Islet of Langerhans (tissue), 1 donor: ENCODE measurements at regions not wholly inside any gene's neighbourhood (a gene's known extent, or its start where the extent isn't known, plus 50 kb on each side); places are given as distances from the start of the nearest gene placed in this dataset.
"Not testable (repeated sequence)": the region's sequence is repeated elsewhere in the genome, so short reads cannot be mapped to it uniquely, and the experiment has no call there.

Experiments used
- FAIRE-seq: peaks from one replicate; lab custom pipeline; 2011; peaks lifted over from hg19 to GRCh38; lab: Jason Lieb, UNC

DNA sequence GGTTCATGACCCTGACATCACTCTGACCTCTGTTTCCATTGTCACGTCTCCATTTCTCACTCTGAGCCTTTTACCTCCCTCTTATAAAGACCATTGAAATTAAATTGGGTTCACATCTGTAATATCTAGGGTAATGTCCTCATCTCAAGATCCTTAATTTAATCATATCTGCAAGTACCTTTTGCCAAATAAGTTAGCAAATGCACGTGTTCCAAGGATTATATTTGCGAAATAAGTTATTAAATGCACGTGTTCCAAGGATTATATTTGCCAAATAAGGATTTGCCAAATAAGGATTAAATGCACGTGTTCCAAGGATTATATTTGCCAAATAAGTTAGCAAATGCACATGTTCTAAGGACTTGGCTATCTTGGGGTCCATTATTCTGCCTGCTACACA, 938.0 kb downstream of the NLGN4X start:
- FAIRE-seq = no peak

DNA sequence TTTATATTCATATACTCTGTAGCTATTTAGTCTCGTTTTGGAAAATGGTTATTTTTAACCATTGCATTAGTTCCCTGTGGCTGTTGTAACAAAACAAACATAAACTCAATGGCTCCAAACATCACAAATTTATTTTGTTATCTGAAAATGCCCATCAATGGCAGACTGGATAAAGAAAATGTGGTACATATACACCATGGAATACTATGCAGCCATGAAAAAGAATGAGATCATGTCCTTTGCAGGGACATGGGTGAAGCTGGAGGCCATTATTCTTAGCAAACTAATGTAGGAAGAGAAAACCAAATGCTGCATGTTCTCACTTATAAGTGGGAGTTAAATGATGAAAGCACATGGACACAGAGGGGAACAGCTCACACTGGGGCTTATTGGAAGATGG, 938.7 kb downstream of the NLGN4X start:
- FAIRE-seq = not testable (repeated sequence)

DNA sequence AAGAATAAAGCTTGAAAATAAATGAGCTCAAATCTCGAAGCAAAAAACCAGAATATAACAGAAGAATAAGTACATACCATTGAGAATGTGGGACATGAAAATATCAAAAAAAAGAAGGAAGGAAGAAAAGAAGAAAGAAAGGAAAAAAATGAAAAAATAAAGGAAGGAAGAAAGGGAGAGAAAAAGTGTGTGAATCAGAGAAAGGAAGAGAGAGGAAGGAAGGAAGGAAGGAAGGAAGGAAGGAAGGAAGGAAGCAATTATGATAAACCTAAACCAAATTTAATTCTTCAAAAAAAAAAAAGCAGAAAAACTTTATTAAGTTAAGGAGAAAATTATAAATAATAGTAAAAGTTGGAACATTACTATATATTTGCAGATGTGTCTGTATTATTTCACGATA, 949.8 kb downstream of the NLGN4X start:
- no peak for FAIRE-seq

DNA sequence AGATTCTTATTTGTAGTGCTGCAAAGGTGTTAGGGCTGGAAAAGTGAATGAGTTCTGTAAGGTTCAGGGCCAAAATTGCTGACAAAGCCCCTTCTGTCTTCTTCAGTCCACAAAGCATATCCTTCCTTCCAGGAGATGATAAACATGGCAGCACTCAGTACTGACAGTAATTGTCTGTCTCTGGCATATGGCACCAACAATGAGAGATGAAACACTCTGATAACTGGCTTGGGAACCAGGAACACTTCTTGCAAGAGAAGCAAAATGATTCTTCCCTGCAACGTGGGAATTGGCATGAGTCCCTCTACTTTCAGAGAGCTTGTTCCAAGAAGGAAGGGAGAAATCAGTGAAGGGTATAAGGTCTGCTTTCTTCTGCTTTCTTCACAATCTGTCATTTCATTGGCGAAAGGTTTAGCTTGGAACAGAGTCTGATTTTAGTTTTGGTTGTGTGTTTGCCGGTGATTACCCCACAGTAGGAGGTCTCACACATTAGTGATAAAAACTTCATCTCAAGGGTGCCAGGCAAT, 963.3 kb downstream of the NLGN4X start:
- no peak for FAIRE-seq

DNA sequence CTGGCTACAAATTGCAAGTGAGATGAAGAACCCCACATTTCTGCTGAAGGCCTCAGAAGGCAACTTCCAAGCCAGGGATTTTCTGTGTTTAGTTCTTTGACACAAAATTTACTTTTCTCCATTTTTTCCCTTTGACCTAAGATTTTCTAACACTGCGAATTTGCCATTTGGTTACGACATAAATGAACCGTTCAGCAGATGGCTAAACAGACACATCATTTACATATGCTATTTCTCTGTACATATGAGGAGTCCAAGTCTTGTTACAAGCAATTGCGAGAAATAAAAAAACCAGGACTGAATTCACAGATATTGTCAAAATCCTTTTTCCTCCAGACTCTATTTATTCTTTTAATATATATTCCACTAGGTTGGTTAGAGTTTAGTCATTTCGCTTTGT, 978.6 kb downstream of the NLGN4X start:
- no peak for FAIRE-seq

DNA sequence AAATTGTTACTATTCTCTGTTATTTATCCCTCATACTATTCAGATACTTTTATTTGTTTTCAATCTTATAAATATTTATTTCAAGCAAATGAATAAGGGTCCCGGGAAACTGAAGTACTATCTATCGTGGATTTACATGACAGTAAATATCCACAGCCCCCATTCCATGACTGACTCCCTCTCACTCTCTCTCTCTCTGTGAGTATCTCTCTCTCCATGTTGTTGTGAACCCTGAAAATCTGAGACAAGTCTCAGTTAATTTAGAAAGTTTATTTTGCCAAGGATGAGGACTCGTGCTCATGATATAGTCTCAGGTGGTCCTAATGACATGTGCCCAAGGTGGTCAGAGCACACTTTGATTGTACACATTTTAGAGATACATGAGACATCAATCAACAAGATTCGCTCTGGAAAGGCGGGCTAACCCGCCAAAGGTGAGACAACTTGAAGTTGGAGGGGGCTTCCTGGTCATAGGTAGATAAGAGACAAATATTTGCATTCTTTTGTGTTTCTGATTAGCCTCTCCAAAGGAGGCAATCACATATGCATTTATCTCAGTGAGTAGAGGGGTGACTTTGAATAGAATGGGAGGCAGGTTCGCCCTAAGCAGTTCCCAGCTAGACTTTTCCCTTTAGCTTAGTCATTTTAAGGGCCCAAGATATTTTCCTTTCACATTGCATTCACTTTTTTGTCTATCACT, 986.4 kb downstream of the NLGN4X start:
- no peak for FAIRE-seq

DNA sequence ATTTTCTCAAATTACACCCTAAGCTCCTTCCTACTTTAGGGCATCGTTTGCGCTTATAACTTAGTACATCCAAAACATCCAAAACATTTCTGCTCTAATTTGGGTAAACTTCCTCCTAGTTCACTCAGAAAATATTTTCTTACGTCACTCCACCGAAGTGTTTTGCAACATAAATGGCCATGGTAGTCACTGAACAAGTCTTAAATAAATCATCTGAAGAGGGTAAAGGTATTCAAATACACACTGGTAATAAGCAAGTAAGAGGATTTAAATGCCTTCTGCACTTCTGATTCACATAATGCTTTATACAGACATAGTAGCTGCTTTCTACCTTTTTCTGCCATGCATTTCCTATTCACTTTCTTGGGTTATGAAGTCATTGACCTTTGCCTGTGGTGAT, 991.9 kb downstream of the NLGN4X start:
- FAIRE-seq = no peak

DNA sequence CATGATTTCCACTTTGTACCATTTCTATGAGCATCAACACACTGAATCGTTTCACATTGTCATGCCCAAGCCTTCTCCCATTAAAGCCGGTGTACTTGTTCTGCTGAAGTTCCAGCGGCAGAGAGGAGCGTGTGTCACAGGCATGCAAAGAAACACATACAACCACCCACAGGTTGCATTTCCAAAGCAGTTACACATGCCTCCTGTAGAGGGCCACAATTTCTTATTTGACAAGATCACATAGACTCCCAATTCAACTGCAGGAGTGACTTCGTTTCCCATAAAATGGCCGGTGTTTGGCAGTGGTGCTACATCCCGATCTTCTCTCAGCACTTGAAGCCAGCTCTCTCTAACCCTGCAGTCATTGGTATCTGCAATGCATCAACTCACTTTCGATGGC, 992.6 kb downstream of the NLGN4X start:
- no peak for FAIRE-seq

DNA sequence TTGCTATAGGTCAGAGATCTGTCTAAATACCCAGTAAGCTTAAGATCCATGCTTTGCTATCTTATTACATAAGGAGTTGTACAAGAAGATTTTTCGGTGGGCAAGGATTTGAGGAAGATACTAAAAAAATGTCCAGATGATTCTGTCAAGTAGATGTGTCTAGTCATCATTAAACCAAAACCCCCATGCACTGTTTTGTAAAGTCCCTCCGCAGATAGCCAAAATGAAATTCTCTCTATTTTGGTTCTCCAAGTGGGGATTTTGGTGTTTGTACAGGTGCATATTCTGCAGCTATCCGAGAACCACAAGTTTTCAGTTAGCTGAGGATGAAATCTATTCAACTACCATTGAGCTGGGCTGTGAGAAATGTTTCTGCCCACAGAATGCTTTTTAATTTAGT, 994.8 kb downstream of the NLGN4X start:
- no peak for FAIRE-seq

DNA sequence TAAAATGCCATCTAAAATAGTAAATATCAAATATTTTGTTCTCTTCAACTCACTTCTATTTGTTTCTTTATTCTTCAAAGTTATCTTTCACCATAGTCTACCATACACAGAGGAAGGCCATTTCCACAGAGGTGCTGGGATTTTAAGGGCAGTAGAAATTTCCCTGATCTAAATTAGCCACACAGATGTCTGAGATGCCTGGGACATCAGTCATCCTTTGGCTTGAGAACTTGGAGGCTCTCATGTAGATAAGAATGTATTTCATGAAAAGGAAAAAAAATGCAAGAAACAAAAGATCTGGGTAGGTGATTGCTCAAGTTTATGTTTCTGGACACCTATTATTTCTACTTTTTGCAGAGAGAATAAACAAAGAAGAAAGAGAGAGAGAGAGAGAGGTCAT, 1008.2 kb downstream of the NLGN4X start:
- peak; percentile 45 for FAIRE-seq

DNA sequence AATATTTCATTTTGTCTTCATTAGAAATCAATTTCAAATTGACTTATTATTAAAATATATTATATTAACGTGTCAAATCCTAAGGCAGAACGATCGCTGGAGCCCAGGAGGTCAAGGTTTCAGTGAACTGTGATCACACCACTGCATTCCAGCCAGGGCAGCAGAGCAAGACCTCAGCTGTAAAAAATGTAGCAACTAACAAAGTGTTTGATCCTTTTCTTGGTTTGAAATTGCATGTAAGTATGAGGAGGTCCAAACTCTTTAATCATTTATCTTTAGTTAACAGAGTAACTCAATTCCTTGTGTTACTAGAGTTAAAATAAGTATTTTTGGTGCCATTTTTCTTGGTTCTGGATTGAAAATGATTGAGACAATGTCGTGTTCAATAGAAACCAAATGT, 1033.9 kb downstream of the NLGN4X start:
- FAIRE-seq = no peak

DNA sequence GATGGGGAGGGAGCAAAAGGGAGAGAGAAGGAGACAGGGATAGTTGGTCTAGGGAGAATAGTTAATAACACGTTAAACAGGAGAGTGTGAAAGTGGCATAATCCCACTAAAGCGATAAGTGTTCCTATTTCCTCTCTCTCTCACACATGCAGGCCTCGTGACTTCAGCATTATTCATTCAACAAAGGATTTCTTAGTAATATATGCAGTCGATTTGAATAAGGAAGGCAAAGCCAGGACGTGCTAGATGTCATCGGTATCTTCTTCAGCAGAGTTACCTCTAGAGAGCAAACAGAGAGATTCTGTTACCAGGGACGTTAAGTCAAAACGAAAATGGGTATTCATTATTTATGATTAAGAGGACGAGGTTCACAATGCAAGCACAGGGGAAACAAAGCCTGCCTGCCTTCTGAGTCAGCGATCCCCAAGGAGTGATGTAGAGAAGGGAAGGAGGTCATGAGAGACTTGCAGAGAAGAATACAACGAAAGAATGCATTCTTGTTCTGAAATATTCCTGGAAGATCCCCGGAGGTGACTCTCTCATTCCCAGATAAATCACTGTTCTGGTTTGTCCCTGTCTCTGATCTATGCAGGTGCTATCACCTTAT, 1048.4 kb downstream of the NLGN4X start:
- FAIRE-seq = no peak

DNA sequence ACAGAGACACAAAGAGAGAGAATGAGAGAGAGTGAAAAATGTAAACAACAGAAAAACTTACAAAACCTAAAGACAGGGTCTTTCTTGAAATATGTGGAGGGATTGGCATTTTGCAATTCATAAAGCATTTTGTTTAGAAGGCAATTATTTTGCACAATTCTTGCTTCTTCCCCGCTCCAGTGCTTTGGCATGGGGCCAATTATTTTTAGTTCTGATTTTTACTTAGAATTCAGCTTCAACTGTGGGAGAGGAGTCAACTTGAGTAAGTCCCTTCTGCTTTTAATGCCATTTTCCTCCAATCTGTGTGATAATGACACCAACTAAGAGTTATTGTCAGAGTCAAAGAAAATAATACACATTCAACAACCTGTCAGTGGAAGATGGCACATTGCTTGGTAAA, 1051.9 kb downstream of the NLGN4X start:
- no peak for FAIRE-seq

DNA sequence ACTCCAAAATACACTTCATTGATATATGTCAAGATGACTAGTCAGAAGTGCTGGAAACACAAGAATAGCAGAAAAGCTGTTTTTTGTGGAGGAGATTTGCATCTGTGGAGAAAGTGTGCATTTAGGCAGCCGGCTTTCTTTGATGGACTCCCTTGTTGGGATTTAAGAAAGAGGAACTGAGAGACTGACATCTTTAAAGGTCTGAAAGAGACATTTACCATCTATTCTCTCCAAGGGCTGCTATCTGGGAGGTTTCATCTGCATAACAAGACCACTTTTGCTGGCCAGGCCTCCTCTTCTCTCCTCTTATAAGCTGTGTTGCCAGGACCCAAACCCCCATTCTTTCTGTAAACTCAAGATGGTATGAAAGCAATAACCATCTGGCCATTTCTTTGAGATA, 1065.0 kb downstream of the NLGN4X start:
- no peak for FAIRE-seq

DNA sequence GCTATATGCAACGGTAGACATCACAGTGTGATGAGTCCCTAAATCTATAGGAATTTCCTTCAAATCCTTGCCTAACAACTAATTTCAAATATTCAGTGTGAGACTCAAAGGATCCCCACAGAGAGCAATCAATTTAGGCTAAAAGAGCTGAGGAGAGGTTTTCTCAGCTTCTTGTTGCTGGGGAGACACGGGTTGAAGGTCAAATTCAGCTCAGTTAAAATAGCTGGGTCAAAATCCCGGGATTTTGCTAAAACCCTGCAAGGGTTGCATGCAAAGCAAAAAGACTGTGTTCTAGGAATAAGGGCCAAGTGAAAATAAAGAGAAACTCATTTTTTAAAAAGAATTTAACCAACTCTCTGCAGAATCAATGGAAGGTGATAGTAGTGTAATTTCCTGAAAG, 1073.4 kb downstream of the NLGN4X start:
- no peak for FAIRE-seq

DNA sequence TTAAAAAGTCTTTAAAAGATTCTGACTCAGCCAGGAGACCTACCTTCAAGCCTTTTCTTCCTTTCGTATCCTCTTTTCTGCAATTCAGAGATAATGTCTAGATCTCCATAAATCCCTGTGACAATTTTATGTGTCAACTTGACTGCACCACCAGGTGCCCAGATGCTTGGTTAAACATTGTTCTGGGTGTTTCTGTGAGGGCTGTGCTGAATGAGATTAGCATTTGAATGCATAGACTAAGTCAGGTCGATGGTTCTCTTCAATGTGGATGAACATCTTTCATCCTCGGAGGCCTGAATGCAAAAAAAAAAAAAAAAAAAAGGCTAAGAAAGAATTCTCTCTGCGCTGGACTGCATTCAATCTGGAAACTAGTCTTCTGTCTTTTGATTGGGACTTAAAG, 1082.7 kb downstream of the NLGN4X start:
- no peak for FAIRE-seq

DNA sequence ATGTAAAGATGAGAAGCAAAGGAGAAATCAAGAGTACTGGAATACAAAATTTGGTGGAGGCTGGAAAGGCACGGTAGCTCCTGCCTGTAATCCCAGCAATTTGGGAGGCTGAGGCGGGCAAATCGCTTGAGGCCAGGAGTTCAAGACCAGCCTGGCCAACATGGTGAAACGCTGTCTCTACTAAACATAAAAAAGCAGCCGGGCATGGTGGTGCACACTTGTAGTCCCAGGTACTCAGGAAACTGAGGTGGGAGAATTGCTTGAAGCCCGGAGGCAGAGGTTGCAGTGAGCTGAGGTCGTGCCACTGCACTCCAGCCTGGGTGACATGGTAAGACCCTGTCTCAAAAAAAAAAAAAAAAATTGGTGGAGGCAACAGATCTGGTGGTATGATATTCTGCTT, 1086.0 kb downstream of the NLGN4X start:
- FAIRE-seq = no peak

DNA sequence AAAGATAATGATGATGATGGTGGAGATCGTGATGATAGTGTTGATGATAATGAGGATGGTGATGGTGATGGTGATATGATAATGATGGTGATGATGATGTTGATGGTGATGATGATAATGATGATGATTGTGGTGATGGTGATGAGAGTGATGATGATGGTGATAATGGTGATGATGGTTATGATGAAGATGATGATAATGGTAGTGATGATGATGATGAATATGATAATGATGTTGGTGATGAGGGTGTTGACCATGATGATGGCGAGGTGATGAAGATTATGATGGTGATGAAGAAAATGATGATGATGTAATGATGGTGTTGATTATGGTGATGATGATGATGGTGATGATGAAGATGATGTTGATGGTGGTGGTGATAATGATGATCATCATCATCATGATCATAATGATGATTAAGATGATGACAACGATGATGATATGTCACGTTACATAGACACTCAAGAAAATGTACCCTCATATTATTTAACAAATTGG, 1106.4 kb downstream of the NLGN4X start:
- no peak for FAIRE-seq

DNA sequence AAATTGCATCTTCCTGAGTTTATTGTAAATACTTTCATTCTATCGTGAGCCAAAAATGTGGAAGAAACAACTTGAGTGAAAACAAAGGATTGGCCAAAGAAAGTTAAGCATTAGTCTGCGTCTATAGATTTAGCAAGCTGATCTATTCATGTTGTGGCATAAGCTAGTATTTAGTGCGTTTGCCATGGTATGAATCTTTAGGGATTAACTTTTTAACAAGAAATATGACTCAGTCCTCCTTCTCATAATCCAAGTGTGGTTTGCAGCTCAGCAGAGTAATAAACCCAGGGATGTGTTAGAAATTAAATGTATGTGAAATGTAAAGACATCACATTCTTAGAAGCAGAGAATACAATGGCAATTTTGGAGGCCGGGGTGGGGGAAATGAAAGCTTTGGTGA, 1110.9 kb downstream of the NLGN4X start:
- no peak for FAIRE-seq

DNA sequence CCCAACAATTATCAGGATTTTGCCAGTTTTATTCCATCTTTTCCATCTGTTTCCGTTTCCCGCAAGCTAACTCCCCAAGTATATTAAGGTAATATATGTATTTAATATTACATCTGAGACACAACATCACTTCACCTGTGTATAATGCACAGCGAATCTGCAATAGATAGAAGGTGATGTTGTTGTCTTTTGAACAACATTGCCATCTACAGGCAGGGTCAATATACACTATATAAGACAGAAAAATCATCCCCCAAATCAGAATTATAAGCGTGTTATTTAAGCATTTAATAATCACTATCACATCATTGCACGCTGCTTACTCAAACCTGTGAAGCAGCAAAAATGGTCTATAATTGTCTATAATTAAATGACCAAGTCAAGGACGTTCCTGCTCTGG, 1115.5 kb downstream of the NLGN4X start:
- peak; percentile 97 for FAIRE-seq

DNA sequence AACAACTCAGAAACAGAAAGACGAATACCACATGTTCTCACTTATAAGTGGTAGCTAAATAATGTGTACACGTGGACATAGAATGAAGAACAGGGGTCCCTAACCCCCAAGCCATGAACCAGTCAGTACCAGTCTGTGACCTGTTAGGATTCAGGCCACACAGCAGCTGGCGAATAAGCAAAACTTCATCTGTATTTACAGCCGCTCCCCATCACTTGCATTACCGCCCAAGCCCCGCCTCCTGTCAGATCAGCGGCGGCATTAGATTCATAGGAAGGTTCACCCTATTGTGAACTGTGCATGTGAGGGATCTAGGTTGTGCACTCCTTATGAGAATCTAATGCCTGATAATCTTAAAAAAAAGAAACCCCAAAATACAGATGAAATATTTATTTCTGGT, 1128.7 kb downstream of the NLGN4X start:
- FAIRE-seq = no peak

DNA sequence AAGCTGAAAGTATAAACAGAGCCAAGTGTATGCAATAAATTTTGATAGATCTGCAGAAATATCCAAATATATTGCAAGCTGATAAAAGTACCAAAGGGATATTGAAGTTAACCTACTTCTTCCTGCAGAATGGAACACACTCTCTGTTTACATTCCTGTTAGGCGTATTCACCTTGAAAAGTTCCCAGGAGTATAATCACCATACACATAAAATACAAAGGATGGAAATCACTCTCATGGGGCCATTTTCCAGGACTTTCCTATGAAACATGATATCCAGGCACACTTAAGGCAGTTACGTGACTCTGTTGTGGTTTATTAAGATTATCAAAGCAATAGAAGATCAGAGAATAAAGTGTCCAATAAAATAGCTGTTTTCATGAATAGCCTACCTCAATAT, 1142.3 kb downstream of the NLGN4X start:
- no peak for FAIRE-seq

DNA sequence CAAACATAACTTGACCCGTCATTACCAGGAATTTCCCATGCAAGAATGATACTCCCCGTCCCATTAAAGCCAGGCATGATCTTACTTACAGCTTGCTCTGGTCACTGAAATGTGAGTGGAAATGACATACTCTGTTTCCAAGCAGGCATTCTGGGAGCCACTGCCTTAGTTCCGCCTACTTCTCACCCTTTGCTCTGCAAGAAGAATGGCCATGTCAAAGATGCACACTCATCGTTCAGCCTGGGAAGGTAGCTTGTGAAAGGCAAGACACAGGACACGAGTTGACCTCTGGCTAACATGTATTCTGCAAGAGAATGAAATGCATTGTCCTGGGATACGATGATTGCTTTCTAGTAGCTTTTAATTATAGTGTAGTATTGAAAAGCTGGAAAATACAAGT, 1144.4 kb downstream of the NLGN4X start:
- no peak for FAIRE-seq

DNA sequence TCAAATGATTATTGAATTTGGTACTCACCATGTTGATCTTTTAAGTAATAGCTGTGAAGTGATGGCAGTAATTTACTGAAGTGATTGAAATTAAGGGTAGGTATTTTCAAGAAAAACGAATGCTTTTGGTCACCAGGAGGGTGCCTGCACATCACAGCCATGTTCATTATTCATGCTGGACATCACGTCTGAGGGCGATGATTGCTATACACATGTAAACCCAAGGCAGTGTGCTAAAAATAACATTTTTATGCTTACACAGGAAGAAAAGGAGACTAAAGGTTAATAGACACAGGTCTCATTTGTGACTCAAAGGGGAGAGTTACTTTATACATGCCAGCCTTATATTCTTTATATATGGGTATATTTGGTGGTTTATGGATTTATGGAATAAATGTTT, 1146.0 kb downstream of the NLGN4X start:
- no peak for FAIRE-seq
